Left lobe of liver (tissue), 2 donors: ENCODE measurements at regions not wholly inside any gene's neighbourhood (a gene's known extent, or its start where the extent isn't known, plus 50 kb on each side); places are given as distances from the start of the nearest gene placed in this dataset.
"Not testable (repeated sequence)": the region's sequence is repeated elsewhere in the genome, so short reads cannot be mapped to it uniquely, and the experiment has no call there.

Source experiments
- ATAC-seq: fragments of 200-7000 bp; cut with Tn5 transposase; one replicate; pipeline ENCODE4 v1.9.1; 2020; ENCODE audit warnings: mild to moderate bottlenecking, moderate library complexity
- DNase-seq: peaks from one replicate; pipeline ENCODE4 v3.0.0-alpha.2; 2020; ENCODE audit warnings: low spot score
- donor health status: DM: no; HTN: no; CAD: no; lungs with moderate emphysema.
- donor health status: DM: no; HTN: yes; CAD: no.

DNA sequence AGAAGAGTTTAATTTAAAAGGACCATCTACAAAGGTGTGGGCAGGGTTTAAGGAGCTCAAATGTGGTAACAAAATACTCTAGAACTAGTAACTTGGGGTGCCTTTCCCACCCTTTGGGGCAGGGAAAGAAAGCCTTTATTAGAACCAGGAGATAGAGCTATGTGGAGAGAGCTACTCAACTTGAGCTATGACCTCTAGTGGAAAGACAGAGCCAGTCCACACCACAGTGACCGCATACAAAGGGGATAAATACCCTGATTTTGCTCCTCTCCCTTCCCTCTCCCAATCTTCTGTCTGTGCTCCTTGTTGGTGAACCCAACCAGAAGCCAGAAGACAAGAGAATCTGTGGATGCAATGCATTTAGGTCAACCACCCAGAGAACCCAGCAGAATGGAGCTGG, 54.4 kb upstream of the JAK1 start:
- no peak for DNase-seq
- ATAC-seq = peak; percentile 87

DNA sequence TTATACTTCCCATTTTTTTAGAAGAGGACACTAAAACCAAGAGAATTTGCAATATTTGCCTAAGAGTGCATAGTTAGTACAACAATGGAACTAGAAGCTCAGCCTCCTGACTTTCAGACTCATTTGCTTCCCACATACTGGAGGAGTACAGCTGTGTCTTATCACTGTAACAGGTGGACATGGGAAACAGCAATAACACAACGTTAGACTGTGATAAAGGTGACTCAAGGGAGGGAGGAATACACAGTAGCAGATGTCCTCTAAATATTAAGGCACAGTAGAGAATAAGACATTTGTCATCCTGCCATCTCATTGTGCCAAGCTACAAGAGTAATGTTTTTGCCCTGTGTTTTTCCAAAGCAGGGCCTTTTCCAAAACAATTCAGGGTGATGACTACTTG, 55.4 kb upstream of the JAK1 start:
- no peak for ATAC-seq
- no peak for DNase-seq

DNA sequence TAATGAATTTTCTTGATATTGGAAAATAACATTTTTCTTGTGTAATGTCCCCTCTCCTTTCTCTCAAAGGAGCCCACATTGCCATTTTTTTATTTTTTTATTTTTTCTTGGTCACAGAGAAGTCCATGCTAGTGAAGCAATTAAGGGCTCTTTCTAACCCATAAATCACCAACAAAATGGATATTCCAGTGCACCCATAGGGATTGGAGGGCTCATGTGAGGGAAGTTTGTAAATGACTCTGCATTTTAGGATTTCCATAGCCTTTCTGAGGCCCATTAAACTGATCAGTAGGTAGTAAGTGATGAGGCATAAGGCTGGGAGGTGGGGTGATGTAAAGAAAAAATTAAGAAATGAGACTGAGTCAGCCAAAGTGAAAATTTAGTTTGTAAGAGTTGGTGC, 55.9 kb upstream of the JAK1 start:
- ATAC-seq = no peak

DNA sequence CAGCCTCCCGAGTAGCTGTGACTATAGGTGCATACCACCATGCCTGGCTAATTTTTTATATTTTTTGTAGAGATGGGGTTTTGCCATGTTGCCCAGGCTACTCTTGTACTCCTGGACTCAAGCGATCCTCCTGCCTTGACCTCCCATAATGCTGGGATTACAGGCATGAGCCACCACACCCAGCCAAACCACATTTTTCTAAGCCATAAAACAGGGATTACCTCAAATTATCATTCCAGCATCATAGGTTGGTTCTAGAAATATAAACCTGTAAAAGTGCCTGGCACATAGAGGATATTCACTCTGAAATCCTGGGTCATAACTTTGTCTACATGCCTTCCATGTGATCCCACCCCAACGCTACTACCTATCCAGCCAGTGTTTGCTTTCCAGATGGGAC, 59.4 kb upstream of the JAK1 start:
- DNase-seq (no peak), ATAC-seq (no peak)

More for the DNA sequence above, 55.9 kb upstream of the JAK1 start:
- DNase-seq = no peak

DNA sequence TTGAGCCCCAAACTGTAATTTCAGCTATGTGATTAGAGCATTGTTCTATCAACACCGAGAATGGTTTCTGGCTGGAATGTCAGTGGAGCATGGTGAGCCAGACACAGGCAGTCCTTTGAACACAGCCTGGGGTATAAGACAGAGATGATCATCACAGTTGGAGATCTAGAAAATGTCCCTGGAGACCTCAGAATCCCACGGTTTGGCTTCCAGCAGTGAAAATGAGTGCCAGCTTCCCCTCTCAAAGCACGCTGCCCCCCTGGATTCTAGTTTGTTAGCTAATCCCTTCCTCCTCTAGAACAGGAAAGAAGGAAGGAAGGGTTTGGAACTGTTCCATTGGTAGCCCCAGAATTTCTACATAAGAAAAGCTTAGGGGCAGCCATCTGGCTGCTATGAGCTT, 59.9 kb upstream of the JAK1 start:
- ATAC-seq (no peak), DNase-seq (no peak)

DNA sequence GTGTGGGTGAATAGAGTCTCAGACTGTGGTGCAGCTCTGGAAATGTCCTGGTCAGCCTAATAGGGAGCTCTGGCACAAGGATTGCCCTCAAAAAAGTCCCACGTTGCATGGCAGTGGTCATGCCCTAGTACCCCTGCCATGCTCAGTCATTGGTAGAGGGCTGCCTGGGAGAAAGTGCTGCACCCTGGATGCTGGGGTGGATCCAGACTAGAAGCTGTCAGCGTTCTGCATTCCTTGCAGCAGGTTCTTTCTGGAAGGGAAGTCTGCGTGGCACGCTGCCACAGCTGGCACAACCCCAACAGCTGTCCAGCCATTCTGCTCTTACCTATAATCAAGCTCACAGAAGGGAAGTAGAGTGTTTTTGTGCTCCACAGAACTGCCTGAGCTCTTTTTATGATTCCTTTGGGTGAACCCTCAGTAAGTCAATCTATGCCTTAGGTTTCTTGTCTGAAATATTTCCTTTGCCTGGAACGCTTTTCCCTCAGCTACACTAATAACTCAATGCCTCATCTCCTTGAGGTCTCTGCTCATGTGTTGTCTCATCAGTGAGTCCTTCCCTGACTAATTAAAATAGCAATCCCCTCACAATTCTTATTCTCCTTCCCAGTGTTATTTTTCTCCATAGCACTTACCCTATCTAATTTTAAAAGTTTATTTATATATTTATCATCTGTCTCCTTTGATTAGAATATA, 61.5 kb upstream of the JAK1 start:
- ATAC-seq = peak; percentile 78
- DNase-seq = peak; percentile 69

DNA sequence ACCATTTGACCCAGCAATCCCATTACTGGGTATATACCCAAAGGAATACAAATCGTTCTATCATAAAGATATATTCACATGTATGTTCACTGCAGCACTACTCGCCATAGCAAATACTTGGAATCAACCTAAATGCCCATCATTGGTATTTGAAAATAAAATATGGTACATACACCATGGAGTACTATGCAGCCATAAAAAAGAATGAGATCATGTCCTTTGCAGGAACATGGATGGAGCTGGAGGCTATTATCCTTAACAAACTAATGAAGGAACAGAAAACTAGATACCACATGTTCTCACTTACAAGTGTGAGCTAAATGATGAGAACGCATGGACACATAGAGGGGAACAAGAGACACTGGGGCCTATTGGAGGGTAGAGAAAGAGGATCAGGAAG, 63.1 kb upstream of the JAK1 start:
- not testable (repeated sequence) for DNase-seq, ATAC-seq

DNA sequence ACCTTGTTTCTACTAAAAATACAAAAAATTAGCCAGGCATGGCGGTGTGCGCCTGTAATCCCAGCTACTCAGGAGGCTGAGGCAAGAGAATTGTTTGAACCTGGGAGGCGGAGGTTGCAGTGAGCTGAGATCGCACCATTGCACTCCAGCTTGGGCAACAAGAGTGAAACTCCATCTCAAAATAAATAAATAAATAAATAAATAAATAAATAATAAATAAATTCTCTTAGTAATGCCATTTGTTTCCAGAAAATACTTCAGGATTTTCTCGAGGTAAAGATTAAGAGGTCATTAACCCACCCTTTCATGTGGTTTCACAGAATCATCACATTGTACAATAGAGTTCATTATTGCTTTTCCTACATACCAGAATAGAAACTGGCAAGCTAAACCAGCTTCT, 68.5 kb upstream of the JAK1 start:
- DNase-seq, ATAC-seq: not testable (repeated sequence)

DNA sequence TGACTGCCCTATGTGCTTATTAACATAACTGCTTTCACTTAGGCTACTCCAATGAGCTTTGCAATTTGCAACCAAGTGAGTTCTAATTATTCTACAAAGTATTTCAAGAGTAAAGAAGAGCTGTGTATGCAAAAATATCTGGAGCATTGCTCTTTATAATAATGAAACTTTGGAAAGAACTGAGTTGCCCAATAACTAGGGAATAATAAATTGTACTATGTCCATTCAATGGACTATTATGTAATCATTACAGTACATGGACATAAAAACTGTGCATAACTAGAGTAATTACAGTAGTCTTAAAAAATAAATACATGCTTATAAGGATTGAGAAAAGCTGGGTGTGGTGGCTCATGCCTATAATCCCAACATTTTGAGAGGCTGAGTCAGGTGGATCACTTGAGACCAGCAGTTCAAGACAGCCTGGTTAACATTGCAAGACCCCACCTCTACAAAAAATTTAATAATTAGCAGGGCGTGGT, 70.3 kb upstream of the JAK1 start:
- ATAC-seq = no peak
- no peak for DNase-seq

DNA sequence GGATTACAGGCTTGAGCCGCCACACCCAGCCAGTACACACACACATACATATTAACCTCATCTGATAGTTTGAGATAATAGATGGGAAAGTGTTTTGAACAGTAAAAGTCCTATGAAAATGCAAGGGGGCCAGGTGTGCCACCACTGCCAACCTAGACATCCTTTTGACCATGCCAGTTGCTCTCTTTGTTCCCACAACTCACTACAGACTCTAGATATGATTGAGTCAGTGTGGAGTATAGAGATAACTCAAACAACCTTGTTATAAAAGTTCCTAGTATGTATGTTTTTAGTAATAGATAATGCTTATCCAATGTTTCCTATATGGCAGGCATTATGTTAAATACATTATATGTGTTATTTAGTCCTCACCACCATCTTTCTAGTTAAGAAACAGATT, 72.7 kb upstream of the JAK1 start:
- DNase-seq (no peak), ATAC-seq (no peak)

DNA sequence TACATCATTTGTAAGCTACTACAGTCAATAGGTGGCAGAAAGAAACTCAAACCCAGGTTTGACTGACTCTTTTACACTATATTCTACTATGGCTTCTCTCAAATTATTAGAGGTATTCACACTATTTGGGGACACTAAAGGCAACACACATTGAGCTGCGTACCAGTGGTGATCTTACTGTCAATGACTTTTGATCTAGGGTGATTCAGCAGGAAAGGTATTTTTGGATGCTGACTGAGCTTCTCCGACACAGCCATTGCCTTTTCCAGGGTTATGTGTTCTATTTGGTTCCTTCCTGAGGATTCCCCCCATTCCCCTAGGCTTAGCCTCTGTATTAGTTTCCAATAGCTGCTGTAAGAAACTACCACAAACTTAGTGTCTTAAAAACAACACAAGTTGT, 73.2 kb upstream of the JAK1 start:
- ATAC-seq (no peak), DNase-seq (no peak)

DNA sequence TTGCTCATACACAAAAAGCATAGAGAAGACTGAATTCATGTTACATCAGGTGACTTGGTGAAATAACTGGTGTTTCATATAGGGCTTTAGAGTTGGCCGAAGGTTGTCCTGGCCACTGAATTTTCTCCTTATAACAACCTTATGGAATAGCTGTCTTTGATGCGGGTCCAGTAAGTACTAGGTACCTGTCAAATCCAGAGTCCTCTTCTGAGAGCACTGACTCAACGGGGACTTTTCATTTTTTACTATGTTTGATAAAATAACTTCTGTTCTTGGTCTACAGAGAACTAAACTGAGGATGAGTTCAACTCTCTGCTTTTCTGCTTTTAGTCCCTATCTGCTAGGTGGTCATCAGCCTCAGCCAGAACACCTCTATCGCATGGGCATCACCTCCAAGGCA, 76.1 kb upstream of the JAK1 start:
- DNase-seq (no peak), ATAC-seq (no peak)

DNA sequence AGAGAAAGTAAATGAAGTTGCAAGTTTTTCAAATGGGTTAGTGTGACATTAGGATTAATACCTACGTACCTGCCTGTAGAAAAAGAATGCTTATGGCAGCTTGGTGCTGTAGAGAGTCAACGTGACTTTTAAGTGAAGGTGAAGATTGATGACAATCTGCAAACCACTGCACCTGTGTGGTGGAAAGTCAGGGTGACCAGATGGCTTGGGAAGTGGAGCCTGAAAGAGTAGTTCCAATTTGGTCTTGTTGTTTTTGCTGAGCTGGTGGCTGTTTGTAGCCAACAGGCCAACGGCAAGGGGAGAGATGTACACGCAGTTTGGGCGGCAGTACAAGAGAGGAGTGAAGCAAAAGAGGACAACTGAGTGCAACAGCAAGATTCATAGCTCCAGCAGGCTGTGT, 78.1 kb upstream of the JAK1 start:
- DNase-seq = no peak
- ATAC-seq = no peak

DNA sequence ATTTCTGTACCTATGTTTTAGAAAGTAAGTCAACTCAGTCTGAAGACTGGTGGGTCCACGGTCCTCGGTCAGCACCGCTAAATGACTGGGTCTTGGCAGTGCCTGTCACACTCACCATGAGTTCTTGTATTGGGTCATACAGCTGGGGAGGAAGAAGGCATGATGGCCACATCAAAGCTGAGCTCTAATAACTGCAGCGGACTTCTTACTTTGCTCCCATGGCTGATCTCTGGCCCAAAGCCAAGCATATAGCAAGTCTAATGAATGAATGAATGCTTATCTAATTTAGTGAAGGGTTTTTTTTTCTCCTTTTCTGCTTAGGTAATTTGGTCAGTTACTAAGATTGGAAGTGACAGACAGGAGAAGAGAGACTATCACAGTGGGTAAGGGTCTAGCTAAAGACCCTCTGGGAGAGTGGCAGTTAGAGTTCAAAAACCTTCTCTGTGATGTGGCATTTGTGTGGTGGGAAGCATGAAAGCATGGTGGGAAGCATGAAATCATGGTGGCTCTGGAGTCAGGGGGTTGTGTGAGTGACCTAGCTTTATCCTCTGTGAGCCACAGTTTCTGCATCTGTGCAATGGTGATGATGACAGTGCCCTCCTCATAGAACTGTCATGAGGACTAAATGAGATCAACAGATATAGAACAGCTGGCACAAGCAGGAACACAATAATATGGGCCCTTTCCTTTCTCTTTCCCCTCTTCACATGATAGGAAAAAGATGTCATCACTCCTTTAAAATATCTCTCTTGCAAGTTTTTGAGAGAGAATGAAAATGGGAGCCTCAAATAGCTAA, 78.9 kb upstream of the JAK1 start:
- DNase-seq (no peak), ATAC-seq (no peak)

DNA sequence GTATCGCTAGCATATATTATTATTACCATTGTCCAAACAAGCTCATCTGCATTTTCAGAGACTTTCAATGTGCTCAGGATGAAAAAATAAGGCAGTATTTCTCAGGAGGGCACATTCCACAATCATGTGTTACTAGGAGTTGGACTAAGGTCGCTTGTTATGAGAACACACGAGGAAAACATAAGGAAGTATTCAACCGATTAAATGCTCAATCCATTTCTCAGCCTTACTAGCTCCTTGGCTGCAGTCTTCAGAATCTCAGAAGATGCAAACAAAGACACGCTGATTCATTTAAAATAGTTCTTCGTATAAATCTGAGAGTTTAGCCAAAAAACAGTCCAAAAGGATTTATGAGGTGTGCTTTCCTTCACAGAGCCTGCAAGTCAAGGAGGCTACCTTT, 82.0 kb upstream of the JAK1 start:
- ATAC-seq = no peak

DNA sequence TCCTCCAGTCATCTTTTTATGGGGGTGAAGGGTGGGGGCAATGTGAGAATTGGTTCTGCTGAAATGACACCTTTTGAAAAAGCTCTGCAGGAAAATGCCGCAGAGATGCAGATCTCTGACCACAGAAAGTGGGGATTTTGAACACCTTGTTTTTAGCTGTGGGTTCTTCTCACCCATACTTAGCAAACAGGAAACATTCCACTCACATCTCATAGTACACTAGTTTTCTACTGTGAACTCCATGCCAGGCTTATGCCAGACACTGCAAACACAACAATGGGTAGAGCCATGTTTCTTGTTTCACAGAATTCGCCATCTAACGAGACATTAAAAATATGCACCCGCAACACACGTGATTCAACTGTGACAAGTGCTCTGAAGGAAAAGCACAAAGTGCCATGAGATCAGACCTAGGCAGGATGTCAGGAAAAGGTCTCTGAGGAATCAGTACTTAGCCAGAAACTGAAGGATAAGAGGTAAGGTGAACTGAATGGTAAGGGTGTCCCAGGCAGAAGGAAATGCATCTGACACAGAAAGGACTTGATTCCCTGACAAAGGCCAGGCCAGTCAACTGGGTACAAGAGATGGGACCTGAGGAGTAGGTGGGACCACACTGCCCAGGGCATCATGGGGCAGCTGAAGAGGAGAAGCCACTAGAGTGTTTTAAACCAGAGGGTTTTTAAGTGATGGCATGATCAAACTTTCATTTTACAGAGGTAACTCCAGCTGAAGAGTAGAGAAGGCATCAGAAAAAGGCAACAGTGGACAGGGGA, 83.8 kb upstream of the JAK1 start:
- no peak for DNase-seq
- no peak for ATAC-seq

More for the DNA sequence above, 82.0 kb upstream of the JAK1 start:
- DNase-seq = no peak

DNA sequence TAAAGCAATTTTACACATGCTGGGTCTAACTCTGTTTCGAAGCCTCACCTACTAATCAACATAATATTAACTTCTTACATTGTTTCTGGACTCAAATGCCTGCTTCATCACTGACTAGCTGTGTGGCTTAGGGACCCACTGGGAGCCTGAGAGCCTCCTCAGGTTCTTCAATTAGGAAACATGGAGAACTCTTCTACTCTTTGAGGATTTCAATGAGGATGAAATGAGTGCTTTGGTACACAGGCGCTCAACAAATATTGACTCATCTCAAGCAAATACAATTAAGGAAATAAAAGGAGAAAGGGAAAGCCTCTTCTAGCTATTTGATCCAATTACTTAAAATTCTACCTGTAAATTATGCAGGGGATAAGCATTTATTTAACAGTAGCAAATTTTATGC, 84.4 kb upstream of the JAK1 start:
- ATAC-seq = no peak
- DNase-seq = no peak

DNA sequence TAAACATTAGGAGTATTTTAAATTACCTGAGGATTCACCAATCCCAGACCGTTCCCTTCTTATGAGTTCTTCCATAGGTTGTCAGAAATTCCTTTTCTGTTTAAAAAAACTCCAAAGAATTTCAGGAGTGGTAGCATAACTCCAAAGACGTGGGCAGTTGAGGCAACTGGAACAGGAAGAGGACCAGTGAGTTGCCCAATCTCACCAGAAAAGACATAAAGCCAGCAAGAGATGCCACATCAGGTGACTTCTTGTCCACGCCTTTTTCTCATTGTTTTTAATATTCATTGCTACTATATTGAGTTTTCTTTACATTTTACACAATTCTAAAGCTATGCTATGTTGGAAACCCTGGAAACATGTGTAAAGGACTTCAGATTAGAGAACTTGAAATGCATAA, 88.1 kb upstream of the JAK1 start:
- no peak for ATAC-seq
- DNase-seq = no peak

DNA sequence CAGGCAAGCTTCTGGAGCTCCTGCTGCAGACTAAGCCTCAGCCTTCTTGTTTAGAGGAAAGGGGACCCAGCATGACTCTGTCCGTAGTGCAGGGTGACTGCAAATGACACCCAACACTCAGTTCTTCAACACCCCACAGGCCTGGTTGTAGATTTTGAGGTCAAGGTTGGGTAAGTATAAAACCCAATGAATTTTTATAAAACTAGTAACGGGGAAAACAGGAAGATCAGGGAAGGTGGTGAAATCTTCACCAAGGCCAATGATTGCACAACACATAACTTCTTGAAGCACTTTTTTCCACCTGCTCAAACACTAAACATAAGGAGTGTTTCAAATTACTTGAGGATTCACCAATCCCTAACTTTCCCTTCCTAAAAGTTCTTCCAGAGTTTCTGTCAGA, 89.4 kb upstream of the JAK1 start:
- DNase-seq = no peak
- no peak for ATAC-seq

DNA sequence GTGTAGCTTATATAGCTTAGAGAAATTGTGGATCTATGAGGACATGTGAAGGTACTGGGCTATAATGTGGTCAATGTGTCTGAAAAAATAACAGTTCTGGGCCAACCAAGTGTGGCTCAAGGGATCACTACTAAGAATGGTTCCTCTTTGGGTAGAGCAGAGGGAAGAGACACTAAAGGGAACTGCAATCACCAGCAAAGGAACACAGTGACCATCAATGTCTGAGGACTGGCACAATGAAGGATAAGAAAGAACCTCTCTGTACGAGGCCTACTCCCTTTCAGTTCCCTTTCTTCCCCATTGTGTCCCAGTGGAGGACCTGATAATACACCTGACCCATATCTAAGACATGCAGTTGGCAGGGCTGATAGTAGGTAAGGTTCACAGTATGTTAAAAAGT, 89.9 kb upstream of the JAK1 start:
- ATAC-seq = peak; percentile 34
- no peak for DNase-seq

DNA sequence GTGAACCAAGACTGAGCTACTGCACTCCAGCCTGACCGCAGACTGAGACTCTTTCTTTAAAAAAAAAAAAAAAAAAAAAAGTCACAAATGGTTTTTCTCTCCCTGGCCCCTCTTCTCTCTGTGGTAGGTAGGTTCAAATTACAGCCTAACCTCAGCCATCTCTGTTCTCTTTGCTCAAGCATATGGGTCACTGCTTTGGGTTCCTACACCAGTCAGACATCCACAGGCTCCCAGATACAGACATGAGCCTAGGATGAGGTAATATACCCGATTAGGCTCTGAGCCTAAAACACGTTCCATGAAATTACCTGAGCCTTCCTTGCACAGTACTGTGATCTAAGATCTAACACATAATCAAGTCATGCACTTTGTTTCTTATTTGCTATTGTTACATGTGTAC, 90.5 kb upstream of the JAK1 start:
- DNase-seq = no peak
- ATAC-seq = no peak
